DMS114 treated with DMSO at 0.1 percent for 48 hours (cell line): ENCODE measurements at regions not wholly inside any gene's neighbourhood (a gene's known extent, or its start where the extent isn't known, plus 50 kb on each side); places are given as distances from the start of the nearest gene placed in this dataset.
"Not testable (repeated sequence)": the region's sequence is repeated elsewhere in the genome, so short reads cannot be mapped to it uniquely, and the experiment has no call there.

Experiments
- DNase-seq: peaks from one replicate; lab custom pipeline; 2025; ENCODE audit not compliant: unreplicated experiment; lab: John Stamatoyannopoulos, UW

- peak; percentile 50 for DNase-seq
Measured at GRCh38 chr5:168114444-168115017, 176.9 kb upstream of the WWC1 start.

- no peak for DNase-seq
Measured at GRCh38 chr5:168117469-168117868, 174.0 kb upstream of the WWC1 start.

GRCh38 chr5:168118042-168118668 is 173.3 kb upstream of the WWC1 start:
- DNase-seq: no peak

GRCh38 chr5:168120401-168121137 is 170.9 kb upstream of the WWC1 start:
- DNase-seq: no peak

GRCh38 chr5:168121138-168121494 is 170.3 kb upstream of the WWC1 start:
- no peak for DNase-seq

GRCh38 chr5:168123631-168124528 is 167.6 kb upstream of the WWC1 start:
- DNase-seq: no peak

- no peak for DNase-seq
Measured at GRCh38 chr5:168125445-168126199, 165.8 kb upstream of the WWC1 start.

- no peak for DNase-seq
Measured at GRCh38 chr5:168126606-168127005, 164.8 kb upstream of the WWC1 start.

- DNase-seq: no peak
Measured at GRCh38 chr5:168128111-168128510, 163.3 kb upstream of the WWC1 start.

- DNase-seq: no peak
Measured at GRCh38 chr5:168128557-168128956, 162.9 kb upstream of the WWC1 start.

GRCh38 chr5:168131519-168131918 is 159.9 kb upstream of the WWC1 start:
- DNase-seq: no peak

- no peak for DNase-seq
Measured at GRCh38 chr5:168132241-168132641, 159.2 kb upstream of the WWC1 start.

GRCh38 chr5:168135897-168136296 is 155.5 kb upstream of the WWC1 start:
- DNase-seq: no peak

- no peak for DNase-seq
Measured at GRCh38 chr5:168136340-168136739, 155.1 kb upstream of the WWC1 start.

- no peak for DNase-seq
Measured at GRCh38 chr5:168137265-168137664, 154.2 kb upstream of the WWC1 start.

GRCh38 chr5:168140241-168140640 is 151.2 kb upstream of the WWC1 start:
- no peak for DNase-seq

GRCh38 chr5:168142402-168142801 is 149.0 kb upstream of the WWC1 start:
- no peak for DNase-seq

GRCh38 chr5:168143521-168143920 is 147.9 kb upstream of the WWC1 start:
- not testable (repeated sequence) for DNase-seq

- no peak for DNase-seq
Measured at GRCh38 chr5:168147106-168147505, 144.3 kb upstream of the WWC1 start.

GRCh38 chr5:168147568-168148360 is 143.7 kb upstream of the WWC1 start:
- no peak for DNase-seq
